Thoracic aorta (tissue), 2 donors: ENCODE measurements at regions not wholly inside any gene's neighbourhood (a gene's known extent, or its start where the extent isn't known, plus 50 kb on each side); places are given as distances from the start of the nearest gene placed in this dataset.

Experiments
- ATAC-seq: fragments of 150-250 bp; one replicate; pipeline ENCODE4 v1.8.0; 2017; ENCODE audit warnings: low read depth; ENCODE audit not compliant: insufficient number of reproducible peaks, low FRiP score
- DNase-seq: peaks from one replicate; pipeline ENCODE4 v3.0.0-alpha.2; 2020; ENCODE audit warnings: low spot score
- H3K27ac ChIP-seq, 2 donors: fragments of 200-600 bp; sonication (generic); 1 replicate in 1 of 2; 2 replicates in 1 of 2; pipeline ENCODE4 v1.5.1; 2016; ENCODE audit warnings: mild to moderate bottlenecking in 2 of 2, moderate library complexity in 2 of 2
- H3K27me3 ChIP-seq: fragments of 200-600 bp; sonication (generic); replicated peaks from 2 replicates; pipeline ENCODE4 v1.6.0; 2016; ENCODE audit warnings: mild to moderate bottlenecking; ENCODE audit not compliant: insufficient read depth
- H3K36me3 ChIP-seq: fragments of 200-600 bp; sonication (generic); one replicate; pipeline ENCODE4 v1.5.1; 2016
- H3K4me1 ChIP-seq, 2 donors: fragments of 200-600 bp; sonication (generic); 1 replicate in 1 of 2; 2 replicates in 1 of 2; pipeline versions ENCODE4 v1.5.1 to v1.6.0; 2016; ENCODE audit warnings: low read depth in 2 of 2, mild to moderate bottlenecking in 1 of 2; ENCODE audit not compliant: control insufficient read depth in 1 of 2
- H3K4me3 ChIP-seq: fragments of 200-600 bp; sonication (generic); 2 replicates; pipeline ENCODE4 v1.5.1; 2016; ENCODE audit warnings: mild to moderate bottlenecking
- H3K9me3 ChIP-seq: fragments of 200-600 bp; sonication (generic); 2 replicates; pipeline ENCODE4 v1.5.1; 2016
- CTCF ChIP-seq: fragments of 200-600 bp; sonication (generic); IDR thresholded peaks from one replicate; pipeline ENCODE4 v1.5.1; 2019; ENCODE audit warnings: antibody characterized with exemption

GRCh38 chrX:113986427-113986826, 597.5 kb upstream of the HTR2C start:
- ATAC-seq (no peak), DNase-seq (no peak)
- Histone ChIP-seq H3K36me3 (no peaks in the 10 kb centered on the region), H3K4me1 (no peaks in the 10 kb centered on the region), H3K27ac (no peak overlapping the region), H3K27me3 (no peaks in the 10 kb centered on the region), H3K4me3 (no peak overlapping the region), H3K9me3 (no peaks in the 10 kb centered on the region)
- no peak for TF ChIP-seq CTCF

- Histone ChIP-seq H3K9me3 (no peaks in the 10 kb centered on the region), H3K27ac (no peak overlapping the region), H3K27me3 (no peaks in the 10 kb centered on the region), H3K36me3 (no peaks in the 10 kb centered on the region), H3K4me1 (no peaks in the 10 kb centered on the region), H3K4me3 (no peak overlapping the region)
- ATAC-seq (no peak), DNase-seq (no peak)
- TF ChIP-seq CTCF: no peak
Measured at GRCh38 chrX:113982766-113983165, 601.1 kb upstream of the HTR2C start.

- Histone ChIP-seq H3K36me3 (no peaks in the 10 kb centered on the region), H3K9me3 (no peaks in the 10 kb centered on the region), H3K27me3 (no peaks in the 10 kb centered on the region), H3K27ac (no peak overlapping the region), H3K4me3 (no peak overlapping the region), H3K4me1 (no peaks in the 10 kb centered on the region)
- TF ChIP-seq CTCF: no peak
- DNase-seq (no peak), ATAC-seq (no peak)
Measured at GRCh38 chrX:113980953-113981352, 602.9 kb upstream of the HTR2C start.

- no peak for DNase-seq
- Histone ChIP-seq H3K9me3 (no peaks in the 10 kb centered on the region), H3K27me3 (no peaks in the 10 kb centered on the region), H3K27ac (no peak overlapping the region), H3K36me3 (no peaks in the 10 kb centered on the region), H3K4me1 (no peaks in the 10 kb centered on the region), H3K4me3 (no peak overlapping the region)
- TF ChIP-seq CTCF: no peak
- no peak for ATAC-seq
Measured at GRCh38 chrX:113977887-113978286, 606.0 kb upstream of the HTR2C start.

GRCh38 chrX:113975441-113975840, 608.4 kb upstream of the HTR2C start:
- DNase-seq: no peak
- ATAC-seq: no peak
- no peak for TF ChIP-seq CTCF
- Histone ChIP-seq H3K4me1 (no peaks in the 10 kb centered on the region), H3K9me3 (no peaks in the 10 kb centered on the region), H3K36me3 (no peaks in the 10 kb centered on the region), H3K4me3 (no peak overlapping the region), H3K27me3 (no peaks in the 10 kb centered on the region), H3K27ac (no peak overlapping the region)
